ENCODE measurements at regions not wholly inside any gene's neighbourhood (a gene's known extent, or its start where the extent isn't known, plus 50 kb on each side); places are given as distances from the start of the nearest gene placed in this dataset.

- TF ChIP-seq, protein P1, sequence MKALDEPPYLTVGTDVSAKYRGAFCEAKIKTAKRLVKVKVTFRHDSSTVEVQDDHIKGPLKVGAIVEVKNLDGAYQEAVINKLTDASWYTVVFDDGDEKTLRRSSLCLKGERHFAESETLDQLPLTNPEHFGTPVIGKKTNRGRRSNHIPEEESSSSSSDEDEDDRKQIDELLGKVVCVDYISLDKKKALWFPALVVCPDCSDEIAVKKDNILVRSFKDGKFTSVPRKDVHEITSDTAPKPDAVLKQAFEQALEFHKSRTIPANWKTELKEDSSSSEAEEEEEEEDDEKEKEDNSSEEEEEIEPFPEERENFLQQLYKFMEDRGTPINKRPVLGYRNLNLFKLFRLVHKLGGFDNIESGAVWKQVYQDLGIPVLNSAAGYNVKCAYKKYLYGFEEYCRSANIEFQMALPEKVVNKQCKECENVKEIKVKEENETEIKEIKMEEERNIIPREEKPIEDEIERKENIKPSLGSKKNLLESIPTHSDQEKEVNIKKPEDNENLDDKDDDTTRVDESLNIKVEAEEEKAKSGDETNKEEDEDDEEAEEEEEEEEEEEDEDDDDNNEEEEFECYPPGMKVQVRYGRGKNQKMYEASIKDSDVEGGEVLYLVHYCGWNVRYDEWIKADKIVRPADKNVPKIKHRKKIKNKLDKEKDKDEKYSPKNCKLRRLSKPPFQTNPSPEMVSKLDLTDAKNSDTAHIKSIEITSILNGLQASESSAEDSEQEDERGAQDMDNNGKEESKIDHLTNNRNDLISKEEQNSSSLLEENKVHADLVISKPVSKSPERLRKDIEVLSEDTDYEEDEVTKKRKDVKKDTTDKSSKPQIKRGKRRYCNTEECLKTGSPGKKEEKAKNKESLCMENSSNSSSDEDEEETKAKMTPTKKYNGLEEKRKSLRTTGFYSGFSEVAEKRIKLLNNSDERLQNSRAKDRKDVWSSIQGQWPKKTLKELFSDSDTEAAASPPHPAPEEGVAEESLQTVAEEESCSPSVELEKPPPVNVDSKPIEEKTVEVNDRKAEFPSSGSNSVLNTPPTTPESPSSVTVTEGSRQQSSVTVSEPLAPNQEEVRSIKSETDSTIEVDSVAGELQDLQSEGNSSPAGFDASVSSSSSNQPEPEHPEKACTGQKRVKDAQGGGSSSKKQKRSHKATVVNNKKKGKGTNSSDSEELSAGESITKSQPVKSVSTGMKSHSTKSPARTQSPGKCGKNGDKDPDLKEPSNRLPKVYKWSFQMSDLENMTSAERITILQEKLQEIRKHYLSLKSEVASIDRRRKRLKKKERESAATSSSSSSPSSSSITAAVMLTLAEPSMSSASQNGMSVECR (CRISPR knock-in tag; IDR thresholded peaks at IDR 0.05; ENCODE audit: borderline replicate concordance) = no peak
These were observed 278.0 kb upstream of the ADCY2 start (continued) for GRCh38 chr5:7117961-7118360.

- TF ChIP-seq, protein P2, sequence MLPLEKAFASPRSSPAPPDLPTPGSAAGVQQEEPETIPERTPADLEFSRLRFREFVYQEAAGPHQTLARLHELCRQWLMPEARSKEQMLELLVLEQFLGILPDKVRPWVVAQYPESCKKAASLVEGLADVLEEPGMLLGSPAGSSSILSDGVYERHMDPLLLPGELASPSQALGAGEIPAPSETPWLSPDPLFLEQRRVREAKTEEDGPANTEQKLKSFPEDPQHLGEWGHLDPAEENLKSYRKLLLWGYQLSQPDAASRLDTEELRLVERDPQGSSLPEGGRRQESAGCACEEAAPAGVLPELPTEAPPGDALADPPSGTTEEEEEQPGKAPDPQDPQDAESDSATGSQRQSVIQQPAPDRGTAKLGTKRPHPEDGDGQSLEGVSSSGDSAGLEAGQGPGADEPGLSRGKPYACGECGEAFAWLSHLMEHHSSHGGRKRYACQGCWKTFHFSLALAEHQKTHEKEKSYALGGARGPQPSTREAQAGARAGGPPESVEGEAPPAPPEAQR (CRISPR knock-in tag; IDR thresholded peaks at IDR 0.05) = no peak
- no peak for TF ChIP-seq GABPB1 (CRISPR knock-in tag; IDR thresholded peaks at IDR 0.05)
- TF ChIP-seq RELA (CRISPR knock-in tag; IDR thresholded peaks at IDR 0.05; ENCODE audit: borderline replicate concordance) = no peak
- no peak for TF ChIP-seq NR3C1 (CRISPR knock-in tag; conservative IDR thresholded peaks at IDR 0.05; ENCODE audit: low read depth)
- TF ChIP-seq ZNF396 (CRISPR knock-in tag; IDR thresholded peaks at IDR 0.05; ENCODE audit: borderline replicate concordance) = no peak
- no peak for TF ChIP-seq E2F4 (CRISPR knock-in tag; IDR thresholded peaks at IDR 0.05; ENCODE audit: borderline replicate concordance, low read depth)
- no peak for TF ChIP-seq ZNF671 (CRISPR knock-in tag; IDR thresholded peaks at IDR 0.05)
- no peak for TF ChIP-seq KAT7 (CRISPR knock-in tag; IDR thresholded peaks at IDR 0.05; ENCODE audit: borderline replicate concordance)
- no peak overlapping the region for H3K4me3 Mint-ChIP-seq
- DNase-seq (ENCODE audit: low spot score) (no peak), ATAC-seq (no peak)
- ChIA-PET CTCF (no interaction called here), POLR2A (no interaction called here)
- H3K27ac Mint-ChIP-seq = no peak overlapping the region
- peaks cover 33% of the 10 kb centered on the region for H3K9me3 Mint-ChIP-seq
- H3K4me1 Mint-ChIP-seq = no peaks in the 10 kb centered on the region
- H3K36me3 Mint-ChIP-seq = peaks cover 22% of the 10 kb centered on the region
- peaks cover 3% of the 10 kb centered on the region; the same call in 1 of the 2 replicates for H3K27me3 Mint-ChIP-seq (ENCODE audit: low read depth)
These were observed 264.3 kb upstream of the ADCY2 start for GRCh38 chr5:7131680-7132079.

- DNase-seq (ENCODE audit: low spot score) (no peak), ATAC-seq (peak; percentile 74)
- POLR2A ChIA-PET = interaction anchor here (0.7 to 0.8 kb wide), 2 partner anchors 72 to 328 kb away, joined by 3 to 4 read pairs; no protein-coding TSS in a partner anchor
- Mint-ChIP-seq H3K27me3 (ENCODE audit: low read depth) (peaks cover 2% of the 10 kb centered on the region; the same call in 1 of the 2 replicates), H3K36me3 (no peaks in the 10 kb centered on the region), H3K4me1 (peaks cover 15% of the 10 kb centered on the region), H3K9me3 (peaks cover 11% of the 10 kb centered on the region; the same call in 1 of the 2 replicates), H3K4me3 (no peak overlapping the region), H3K27ac (no peak overlapping the region)
- CTCF ChIA-PET = no interaction called here
- TF ChIP-seq FOXK1 (CRISPR knock-in tag; IDR thresholded peaks at IDR 0.05) (no peak), HMGA2 (CRISPR knock-in tag; IDR thresholded peaks at IDR 0.05) (no peak), NFATC4 (CRISPR knock-in tag; IDR thresholded peaks at IDR 0.05) (no peak), ZNF532 (CRISPR knock-in tag; IDR thresholded peaks at IDR 0.05; ENCODE audit: borderline replicate concordance) (no peak), ETV6 (CRISPR knock-in tag; IDR thresholded peaks at IDR 0.05) (no peak), TEAD1 (CRISPR knock-in tag; IDR thresholded peaks at IDR 0.05) (no peak), CBFB (CRISPR knock-in tag; IDR thresholded peaks at IDR 0.05; ENCODE audit: low read depth) (no peak), NR2C2 (CRISPR knock-in tag; IDR thresholded peaks at IDR 0.05) (no peak), KAT7 (CRISPR knock-in tag; IDR thresholded peaks at IDR 0.05; ENCODE audit: borderline replicate concordance) (no peak), RELA (CRISPR knock-in tag; IDR thresholded peaks at IDR 0.05; ENCODE audit: borderline replicate concordance) (no peak), OVOL2 (CRISPR knock-in tag; IDR thresholded peaks at IDR 0.05; ENCODE audit: borderline replicate concordance) (no peak)
- TF ChIP-seq, protein P3, sequence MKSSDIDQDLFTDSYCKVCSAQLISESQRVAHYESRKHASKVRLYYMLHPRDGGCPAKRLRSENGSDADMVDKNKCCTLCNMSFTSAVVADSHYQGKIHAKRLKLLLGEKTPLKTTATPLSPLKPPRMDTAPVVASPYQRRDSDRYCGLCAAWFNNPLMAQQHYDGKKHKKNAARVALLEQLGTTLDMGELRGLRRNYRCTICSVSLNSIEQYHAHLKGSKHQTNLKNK (CRISPR knock-in tag; IDR thresholded peaks at IDR 0.05) = no peak
These were observed 249.1 kb upstream of the ADCY2 start for GRCh38 chr5:7146886-7147285.
